ENCODE measurements at regions not wholly inside any gene's neighbourhood (a gene's known extent, or its start where the extent isn't known, plus 50 kb on each side); places are given as distances from the start of the nearest gene placed in this dataset.

- ChIA-PET POLR2A (no interaction called here), CTCF (interaction anchor here (0.6 kb wide), 2 partner anchors 1410 to 1965 kb away, joined by 3 to 5 read pairs; no protein-coding TSS in a partner anchor)
- Histone ChIP-seq H3K4me1 (no peaks in the 10 kb centered on the region), H3K27ac (no peak overlapping the region), H3K9me3 (no peaks in the 10 kb centered on the region), H3K4me2 (no peak overlapping the region), H3K4me3 (no peak overlapping the region)
- FAIRE-seq (no peak), DNase-seq (ENCODE audit: low read depth in 1 of 2, low spot score in 1 of 2) (no peak), ATAC-seq (no peak)
- TF ChIP-seq EP300 (IDR thresholded peaks at IDR 0.05) = no peak
- TF ChIP-seq CTCF (IDR thresholded peaks at IDR 0.05) = no peak
- no peak for TF ChIP-seq GATA3 (IDR thresholded peaks at IDR 0.05; ENCODE audit: borderline replicate concordance)
- no peak for TF ChIP-seq NFE2L2 (conservative IDR thresholded peaks at IDR 0.05; ENCODE audit: low read length)
- no peak for TF ChIP-seq NPAS2 (CRISPR knock-in tag; IDR thresholded peaks at IDR 0.05; ENCODE audit: borderline replicate concordance)
- no peak for TF ChIP-seq POLR2AphosphoS2 (conservative IDR thresholded peaks at IDR 0.05; ENCODE audit: low read length)
- no peak for TF ChIP-seq RAD21 (conservative IDR thresholded peaks at IDR 0.05 in 1 of 2, IDR thresholded peaks at IDR 0.05 in 1 of 2)
- no peak for TF ChIP-seq HOXB5 (CRISPR knock-in tag; IDR thresholded peaks at IDR 0.05)
- TF ChIP-seq MAX (IDR thresholded peaks at IDR 0.05) = no peak
- TF ChIP-seq REST (IDR thresholded peaks at IDR 0.05) = no peak
- no peak for TF ChIP-seq ELK1 (IDR thresholded peaks at IDR 0.05; ENCODE audit: low read depth, low read length)
- no peak for TF ChIP-seq MAFK (IDR thresholded peaks at IDR 0.05; ENCODE audit: partially characterized antibody)
- TF ChIP-seq EHF (CRISPR knock-in tag; IDR thresholded peaks at IDR 0.05) = no peak
- no peak for TF ChIP-seq ESRRA (IDR thresholded peaks at IDR 0.05; ENCODE audit: borderline replicate concordance, low read length)
- TF ChIP-seq EHMT2 (IDR thresholded peaks at IDR 0.05; ENCODE audit: low read depth) = no peak
Measured at GRCh38 chr4:170256807-170257206, 167.1 kb upstream of the AADAT start.

GRCh38 chr4:170248576-170248975 lies 158.8 kb upstream of the AADAT start:
- Histone ChIP-seq H3K9me3 (no peaks in the 10 kb centered on the region), H3K4me3 (no peak overlapping the region), H3K4me1 (no peaks in the 10 kb centered on the region), H3K27ac (no peak overlapping the region), H3K4me2 (no peak overlapping the region)
- ChIA-PET CTCF (interaction anchor here (4.3 kb wide), 1 partner anchor 11 kb away, joined by 24 read pairs; no protein-coding TSS in a partner anchor), POLR2A (no interaction called here)
- FAIRE-seq (no peak), DNase-seq (ENCODE audit: low read depth in 1 of 2, low spot score in 1 of 2) (no peak), ATAC-seq (no peak)
- WGBS (ENCODE audit: missing lambda C conversion rate) = 30% methylated on average over 3 of the region's 3 CpGs
- TF ChIP-seq E2F6 (IDR thresholded peaks at IDR 0.05; ENCODE audit: borderline replicate concordance, low read depth) = no peak
- TF ChIP-seq SREBF2 (IDR thresholded peaks at IDR 0.05) = no peak
- no peak for TF ChIP-seq HMGXB4 (CRISPR knock-in tag; IDR thresholded peaks at IDR 0.05; ENCODE audit: borderline replicate concordance)
- TF ChIP-seq HOXA7 (CRISPR knock-in tag; IDR thresholded peaks at IDR 0.05) = no peak
- no peak for TF ChIP-seq RARB (CRISPR knock-in tag; IDR thresholded peaks at IDR 0.05)
- no peak for TF ChIP-seq KDM5A (IDR thresholded peaks at IDR 0.05)
- TF ChIP-seq NR3C1 (IDR thresholded peaks at IDR 0.05) = no peak
- TF ChIP-seq GATA3 (IDR thresholded peaks at IDR 0.05; ENCODE audit: borderline replicate concordance) = no peak
- TF ChIP-seq CHD2 (IDR thresholded peaks at IDR 0.05; ENCODE audit: low read length, partially characterized antibody) = no peak
- TF ChIP-seq FOSL2 (IDR thresholded peaks at IDR 0.05) = no peak
- no peak for TF ChIP-seq FOSL2 (CRISPR knock-in tag; IDR thresholded peaks at IDR 0.05)
- no peak for TF ChIP-seq HEYL (CRISPR knock-in tag; IDR thresholded peaks at IDR 0.05)
- no peak for TF ChIP-seq TP53 (CRISPR knock-in tag; IDR thresholded peaks at IDR 0.05)
- TF ChIP-seq ZNF302 (CRISPR knock-in tag; IDR thresholded peaks at IDR 0.05) = no peak

Measured in A549 (cell line).